ENCODE measurements at regions not wholly inside any gene's neighbourhood (a gene's known extent, or its start where the extent isn't known, plus 50 kb on each side); places are given as distances from the start of the nearest gene placed in this dataset.

DNA sequence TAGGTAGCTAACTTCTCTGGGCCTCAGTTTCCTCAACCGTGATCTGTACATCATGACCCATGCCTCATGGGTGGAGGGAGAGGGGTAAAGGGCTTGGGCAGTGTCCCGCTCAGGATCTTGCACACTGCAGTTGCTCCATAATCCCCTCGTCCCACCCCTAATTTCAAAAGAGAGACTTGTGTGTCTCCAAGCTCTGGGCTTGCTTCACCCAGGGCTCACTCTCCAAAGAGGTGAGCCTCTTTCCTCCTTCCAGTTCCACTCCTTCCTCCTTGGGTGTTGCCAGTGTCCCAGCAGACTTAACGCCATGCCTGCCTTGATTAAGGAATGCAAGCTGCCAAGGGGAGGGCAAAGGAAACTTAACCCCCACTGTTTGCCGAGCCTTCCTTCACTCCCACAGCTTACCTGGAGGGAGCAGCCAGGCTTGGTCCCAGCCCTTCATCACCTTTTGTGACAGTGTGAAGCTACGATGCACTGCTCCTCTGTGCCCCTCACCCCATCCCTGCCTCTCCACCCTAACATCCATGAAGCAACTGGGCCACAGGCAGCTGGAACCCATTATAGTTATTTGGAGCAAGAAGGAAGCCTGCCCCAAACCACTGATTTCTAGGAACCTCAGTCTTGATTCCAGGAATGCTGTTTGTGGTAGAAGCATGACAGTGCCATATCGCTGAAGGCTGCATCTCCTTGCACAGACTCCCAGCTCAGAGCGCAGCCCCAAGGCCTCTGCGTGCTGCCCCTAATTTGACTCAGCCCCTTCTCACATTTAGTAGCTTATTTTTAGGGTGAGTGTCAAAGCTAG lies 363.3 kb downstream of the TNS3 start (continued):
- TF ChIP-seq RELB (IDR thresholded peaks at IDR 0.05; ENCODE audit: low read depth): no peak
- no peak for TF ChIP-seq DPF2 (IDR thresholded peaks at IDR 0.05)
- TF ChIP-seq BCL11A (IDR thresholded peaks at IDR 0.05; ENCODE audit: low read depth, low read length): no peak
- TF ChIP-seq, protein P1, sequence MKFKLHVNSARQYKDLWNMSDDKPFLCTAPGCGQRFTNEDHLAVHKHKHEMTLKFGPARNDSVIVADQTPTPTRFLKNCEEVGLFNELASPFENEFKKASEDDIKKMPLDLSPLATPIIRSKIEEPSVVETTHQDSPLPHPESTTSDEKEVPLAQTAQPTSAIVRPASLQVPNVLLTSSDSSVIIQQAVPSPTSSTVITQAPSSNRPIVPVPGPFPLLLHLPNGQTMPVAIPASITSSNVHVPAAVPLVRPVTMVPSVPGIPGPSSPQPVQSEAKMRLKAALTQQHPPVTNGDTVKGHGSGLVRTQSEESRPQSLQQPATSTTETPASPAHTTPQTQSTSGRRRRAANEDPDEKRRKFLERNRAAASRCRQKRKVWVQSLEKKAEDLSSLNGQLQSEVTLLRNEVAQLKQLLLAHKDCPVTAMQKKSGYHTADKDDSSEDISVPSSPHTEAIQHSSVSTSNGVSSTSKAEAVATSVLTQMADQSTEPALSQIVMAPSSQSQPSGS (IDR thresholded peaks at IDR 0.05; ENCODE audit: low read length): no peak
- no peak for TF ChIP-seq WRNIP1 (IDR thresholded peaks at IDR 0.05; ENCODE audit: borderline replicate concordance, low read depth, low read length)
- no peak for TF ChIP-seq RELA (IDR thresholded peaks at IDR 0.05; ENCODE audit: borderline replicate concordance, partially characterized antibody)
- TF ChIP-seq POLR2AphosphoS2 (IDR thresholded peaks at IDR 0.05; ENCODE audit: low read depth, low read length): no peak
- no peak for TF ChIP-seq ZNF384 (IDR thresholded peaks at IDR 0.05; ENCODE audit: borderline replicate concordance, low read depth, low read length)
